Prostate gland (tissue), 2 donors: ENCODE measurements at regions not wholly inside any gene's neighbourhood (a gene's known extent, or its start where the extent isn't known, plus 50 kb on each side); places are given as distances from the start of the nearest gene placed in this dataset.

Experiments
- DNase-seq: peaks from one replicate; pipeline ENCODE4 v3.0.0-alpha.2; 2019; ENCODE audit warnings: low spot score
- H3K27ac ChIP-seq, 2 donors: fragments of 200-600 bp; sonication (generic); 2 replicates each; pipeline ENCODE4 v1.5.1; 2017 to 2019
- H3K27me3 ChIP-seq: fragments of 200-600 bp; sonication (generic); replicated peaks from 2 replicates; pipeline ENCODE4 v1.5.1; 2019; ENCODE audit not compliant: insufficient read depth
- H3K36me3 ChIP-seq, 2 donors: fragments of 200-600 bp; sonication (generic); 1 replicate in 1 of 2; 2 replicates in 1 of 2; pipeline versions ENCODE4 v1.5.1 to v1.8.1; 2017 to 2019
- H3K4me1 ChIP-seq: fragments of 200-600 bp; sonication (generic); replicated peaks from 2 replicates; pipeline ENCODE4 v1.5.1; 2019
- H3K4me3 ChIP-seq, 2 donors: fragments of 200-600 bp; sonication (generic); 2 replicates each; pipeline ENCODE4 v1.5.1; 2017 to 2019
- H3K9me3 ChIP-seq: fragments of 200-600 bp; sonication (generic); 2 replicates; pipeline ENCODE4 v1.5.1; 2017
- CTCF ChIP-seq, 4 experiments: fragments of 200-600 bp in 2 of 4; fragments of 450-650 bp in 2 of 4; sonication (generic) in 2 of 4; IDR thresholded peaks; 1 replicate in 3 of 4; 2 replicates in 1 of 4; pipeline ENCODE4 v1.5.1; 2016 to 2019; ENCODE audit warnings: antibody characterized with exemption in 4 of 4, mild to moderate bottlenecking in 2 of 4, moderate library complexity in 2 of 4
- POLR2A ChIP-seq: fragments of 450-650 bp; IDR thresholded peaks from one replicate; pipeline ENCODE4 v1.6.1; 2016; ENCODE audit warnings: antibody characterized with exemption, mild to moderate bottlenecking
- POLR2AphosphoS5 ChIP-seq: sonication (generic); formaldehyde crosslinking; IDR thresholded peaks from one replicate; pipeline ENCODE4 v1.6.1; 2017; ENCODE audit warnings: antibody characterized with exemption
- WGBS: methylation state at CpG from one replicate; pipeline ENCODE4 v1.1.5; 2018; 5-methylcytosine and 5-hydroxymethylcytosine counted together
- intact Hi-C: fragments of 100-400 bp; cut with DNase I; formaldehyde crosslinking; loops from one replicate; pipeline ENCODE4 v1.14.2; 2022

GRCh38 chr6:105968603-105969333 lies 117.4 kb upstream of the PRDM1 start:
- TF ChIP-seq CTCF (IDR thresholded peaks at IDR 0.05) (no peak), POLR2A (no peak), POLR2AphosphoS5 (no peak)
- intact Hi-C loops, result no loop called here

GRCh38 chr6:105967917-105968602 lies 118.1 kb upstream of the PRDM1 start:
- no peak overlapping the region for H3K4me3 ChIP-seq
- H3K9me3 ChIP-seq, result no peaks in the 10 kb centered on the region
- intact Hi-C loops, result no loop called here
- TF ChIP-seq POLR2A (no peak), CTCF (IDR thresholded peaks at IDR 0.05) (no peak), POLR2AphosphoS5 (no peak)
- H3K36me3 ChIP-seq, result no peaks in the 10 kb centered on the region
- H3K27ac ChIP-seq, result no peak overlapping the region
- WGBS, result 82% methylated on average over 9 of the region's 9 CpGs
- DNase-seq, result no peak
- no peaks in the 10 kb centered on the region for H3K4me1 ChIP-seq
- H3K27me3 ChIP-seq, result no peaks in the 10 kb centered on the region

More at GRCh38 chr6:105968603-105969333, 117.4 kb upstream of the PRDM1 start:
- WGBS, result 37% methylated on average over 2 of the region's 2 CpGs
- Histone ChIP-seq H3K9me3 (no peaks in the 10 kb centered on the region), H3K36me3 (no peaks in the 10 kb centered on the region), H3K4me3 (no peak overlapping the region), H3K27me3 (no peaks in the 10 kb centered on the region), H3K4me1 (no peaks in the 10 kb centered on the region), H3K27ac (no peak overlapping the region)
- DNase-seq, result no peak

GRCh38 chr6:105966481-105966880 lies 119.7 kb upstream of the PRDM1 start:
- no peaks in the 10 kb centered on the region for H3K4me1 ChIP-seq
- H3K36me3 ChIP-seq, result no peaks in the 10 kb centered on the region
- TF ChIP-seq CTCF (IDR thresholded peaks at IDR 0.05), result no peak
- no peak for TF ChIP-seq POLR2A
- TF ChIP-seq POLR2AphosphoS5, result no peak
- 100% methylated on average over 1 of the region's 1 CpG for WGBS
- H3K27me3 ChIP-seq, result no peaks in the 10 kb centered on the region
- intact Hi-C loops, result no loop called here
- H3K9me3 ChIP-seq, result no peaks in the 10 kb centered on the region
- no peak overlapping the region for H3K4me3 ChIP-seq
- H3K27ac ChIP-seq, result no peak overlapping the region
- DNase-seq, result no peak

- intact Hi-C loops, result no loop called here
These were observed 121.0 kb upstream of the PRDM1 start for GRCh38 chr6:105964979-105965760.

More at GRCh38 chr6:105964979-105965760, 121.0 kb upstream of the PRDM1 start:
- Histone ChIP-seq H3K4me1 (no peaks in the 10 kb centered on the region), H3K27me3 (no peaks in the 10 kb centered on the region), H3K9me3 (no peaks in the 10 kb centered on the region), H3K27ac (no peak overlapping the region), H3K36me3 (no peaks in the 10 kb centered on the region), H3K4me3 (no peak overlapping the region)
- TF ChIP-seq POLR2A (no peak), POLR2AphosphoS5 (no peak), CTCF (IDR thresholded peaks at IDR 0.05) (no peak)
- no peak for DNase-seq
- WGBS, result 88% methylated on average over 4 of the region's 4 CpGs
